B cell (primary cell): ENCODE measurements at regions not wholly inside any gene's neighbourhood (a gene's known extent, or its start where the extent isn't known, plus 50 kb on each side); places are given as distances from the start of the nearest gene placed in this dataset.

Experiments
- ATAC-seq: fragments of 200-7000 bp; cut with Tn5 transposase; one replicate; pipeline ENCODE4 v1.10.0; 2021; ENCODE audit warnings: low read depth, mild to moderate bottlenecking, moderate number of reproducible peaks, moderate library complexity
- CTCF ChIA-PET: fragments of 350-600 bp; sonication (Branson Sonifier 250); formaldehyde crosslinking; loops from one replicate; lab custom pipeline; 2021; ENCODE audit warnings: antibody characterized with exemption, inconsistent platforms; lab: Charles Lee
- POLR2A ChIA-PET: fragments of 350-600 bp; sonication (Branson Sonifier 250); formaldehyde crosslinking; loops from one replicate; lab custom pipeline; 2021; ENCODE audit warnings: antibody characterized with exemption; lab: Charles Lee
- DNase-seq: peaks from one replicate; pipeline ENCODE4 v3.0.0; 2013
- H2AFZ ChIP-seq: 2 replicates; pipeline ENCODE4 v1.6.1; 2012; ENCODE audit warnings: mild to moderate bottlenecking, low read depth, low read length; ENCODE audit not compliant: insufficient read depth, poor library complexity, severe bottlenecking
- H3K27ac ChIP-seq, 2 donors: 1 replicate in 1 of 2; 2 replicates in 1 of 2; pipeline ENCODE4 v1.5.1; 2012 to 2013; ENCODE audit warnings: low read length in 2 of 2, mild to moderate bottlenecking in 2 of 2, moderate library complexity in 1 of 2
- H3K27me3 ChIP-seq, 4 experiments: fragments of 200-600 bp in 1 of 4; sonication (generic) in 1 of 4; replicated peaks in 1 of 4; 1 replicate in 2 of 4; 2 replicates in 2 of 4; pipeline versions ENCODE4 v1.6.1 to v1.7.0; 2013 to 2016; ENCODE audit warnings: low read length in 3 of 4, mild to moderate bottlenecking in 2 of 4, mixed read lengths in 1 of 4, moderate library complexity in 1 of 4; ENCODE audit not compliant: insufficient read depth in 4 of 4, control insufficient read depth in 3 of 4; ENCODE audit errors: control extremely low read depth in 1 of 4
- H3K36me3 ChIP-seq, 2 experiments: replicated peaks in 1 of 2; 1 replicate in 1 of 2; 2 replicates in 1 of 2; pipeline versions ENCODE4 v1.6.1 to v1.7.1; 2013; ENCODE audit warnings: low read length in 1 of 2; ENCODE audit not compliant: insufficient read depth in 2 of 2, control insufficient read depth in 1 of 2; ENCODE audit errors: control extremely low read depth in 1 of 2, extremely low read depth in 1 of 2
- H3K4me1 ChIP-seq, 2 donors: fragments of 200-600 bp in 1 of 2; sonication (generic) in 1 of 2; 1 replicate in 1 of 2; 2 replicates in 1 of 2; pipeline versions ENCODE4 v1.5.1 to v1.6.1; 2013 to 2017; ENCODE audit warnings: low read length in 2 of 2; ENCODE audit not compliant: control insufficient read depth in 2 of 2, insufficient read depth in 2 of 2
- H3K4me2 ChIP-seq: replicated peaks from 2 replicates; pipeline ENCODE3; 2012; ENCODE audit warnings: mild to moderate bottlenecking, low read depth, low read length; ENCODE audit not compliant: poor library complexity, severe bottlenecking
- H3K4me3 ChIP-seq, 5 experiments: fragments of 200-600 bp in 1 of 5; sonication (generic) in 1 of 5; 1 replicate in 3 of 5; 2 replicates in 2 of 5; pipeline versions ENCODE4 v1.5.1 to v1.7.0; 2011 to 2016; ENCODE audit warnings: low read length in 4 of 5, mild to moderate bottlenecking in 4 of 5, low read depth in 2 of 5, control low read depth in 1 of 5, moderate library complexity in 1 of 5; ENCODE audit not compliant: insufficient read depth in 1 of 5; ENCODE audit errors: control extremely low read depth in 1 of 5, extremely low read depth in 1 of 5
- H3K79me2 ChIP-seq: fragments of 200-600 bp; sonication (generic); one replicate; pipeline ENCODE4 v1.6.0; 2016; ENCODE audit warnings: low read length; ENCODE audit not compliant: control insufficient read depth, insufficient read depth
- H3K9ac ChIP-seq: fragments of 200-600 bp; sonication (generic); 2 replicates; pipeline ENCODE4 v1.6.1; 2017; ENCODE audit warnings: mild to moderate bottlenecking, low read length, moderate library complexity
- H3K9me3 ChIP-seq, 3 donors: one replicate each; pipeline versions ENCODE4 v1.6.1 to v1.7.1; 2013; ENCODE audit warnings: low read length in 2 of 3; ENCODE audit not compliant: control insufficient read depth in 2 of 3, insufficient read depth in 1 of 3; ENCODE audit errors: control extremely low read depth in 1 of 3
- H4K20me1 ChIP-seq: 2 replicates; pipeline ENCODE4 v1.6.0; 2012; ENCODE audit warnings: mild to moderate bottlenecking, low read length; ENCODE audit not compliant: insufficient read depth, control insufficient read depth, poor library complexity, severe bottlenecking
- H3K27ac Mint-ChIP-seq: one replicate; pipeline ENCODE4 v1.8.0; 2021; ENCODE audit warnings: mixed read lengths
- H3K27me3 Mint-ChIP-seq: one replicate; pipeline ENCODE4 v1.8.0; 2021; ENCODE audit warnings: mixed read lengths
- H3K4me1 Mint-ChIP-seq: one replicate; pipeline ENCODE4 v1.8.0; 2021; ENCODE audit warnings: mixed read lengths
- H3K4me3 Mint-ChIP-seq: one replicate; pipeline ENCODE4 v1.8.0; 2021; ENCODE audit warnings: mixed read lengths
- H3K9me3 Mint-ChIP-seq: one replicate; pipeline ENCODE4 v1.8.0; 2022; ENCODE audit warnings: mixed read lengths; ENCODE audit not compliant: insufficient read depth
- EZH2 ChIP-seq: IDR thresholded peaks from 2 replicates; pipeline ENCODE4 v1.6.1; 2012; ENCODE audit warnings: borderline replicate concordance, low read depth, mild to moderate bottlenecking, moderate library complexity, low read length; ENCODE audit not compliant: insufficient read depth, poor library complexity, severe bottlenecking
- WGBS: methylation state at CpG from one replicate; pipeline ENCODE4 v1.1.5; 2013; ENCODE audit warnings: missing lambda C conversion rate; ENCODE audit not compliant: insufficient coverage; 5-methylcytosine and 5-hydroxymethylcytosine counted together
- intact Hi-C: fragments of 100-400 bp; cut with micrococcal nuclease; formaldehyde crosslinking; loops from one replicate; pipeline ENCODE4 v1.10.0; 2022
- TF ChIP-seq, protein P1 (sequence below): fragments of 200-600 bp; IDR thresholded peaks from one replicate; pipeline ENCODE4 v1.8.0; 2022; ENCODE audit warnings: antibody characterized with exemption, mild to moderate bottlenecking

DNA sequence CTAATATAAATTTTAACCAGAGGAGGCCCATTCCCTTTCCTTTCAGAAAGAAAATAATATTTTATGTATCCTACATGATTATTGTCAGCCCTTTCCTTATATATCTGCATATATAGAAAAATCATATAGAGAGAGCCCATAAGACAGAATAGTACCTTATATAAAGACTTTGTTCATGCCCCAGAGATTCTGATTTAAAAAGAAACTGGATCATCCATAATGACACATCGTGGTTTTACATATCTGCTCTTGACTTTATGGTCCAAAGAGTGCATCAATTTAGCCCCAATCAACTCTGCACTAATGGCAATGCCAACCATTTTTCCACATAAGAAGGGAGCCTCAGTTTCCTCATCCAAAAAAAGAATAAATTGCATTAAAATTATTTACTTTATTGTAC lies 937.5 kb downstream of the GATA3 start:
- H3K27me3 ChIP-seq = no peaks in the 10 kb centered on the region
- no peak overlapping the region for H3K4me3 Mint-ChIP-seq
- H3K27ac ChIP-seq = no peak overlapping the region
- WGBS = 75% methylated on average over 1 of the region's 1 CpG
- H3K36me3 ChIP-seq = no peaks in the 10 kb centered on the region
- peaks cover 2% of the 10 kb centered on the region for H3K9me3 Mint-ChIP-seq
- no peak overlapping the region for H2AFZ ChIP-seq
- no peak for ATAC-seq
- H3K4me1 ChIP-seq = no peaks in the 10 kb centered on the region
- no peaks in the 10 kb centered on the region for H3K4me1 Mint-ChIP-seq
- no peaks in the 10 kb centered on the region for H3K79me2 ChIP-seq
- DNase-seq = no peak
- POLR2A ChIA-PET = no interaction called here
- TF ChIP-seq, protein P1, sequence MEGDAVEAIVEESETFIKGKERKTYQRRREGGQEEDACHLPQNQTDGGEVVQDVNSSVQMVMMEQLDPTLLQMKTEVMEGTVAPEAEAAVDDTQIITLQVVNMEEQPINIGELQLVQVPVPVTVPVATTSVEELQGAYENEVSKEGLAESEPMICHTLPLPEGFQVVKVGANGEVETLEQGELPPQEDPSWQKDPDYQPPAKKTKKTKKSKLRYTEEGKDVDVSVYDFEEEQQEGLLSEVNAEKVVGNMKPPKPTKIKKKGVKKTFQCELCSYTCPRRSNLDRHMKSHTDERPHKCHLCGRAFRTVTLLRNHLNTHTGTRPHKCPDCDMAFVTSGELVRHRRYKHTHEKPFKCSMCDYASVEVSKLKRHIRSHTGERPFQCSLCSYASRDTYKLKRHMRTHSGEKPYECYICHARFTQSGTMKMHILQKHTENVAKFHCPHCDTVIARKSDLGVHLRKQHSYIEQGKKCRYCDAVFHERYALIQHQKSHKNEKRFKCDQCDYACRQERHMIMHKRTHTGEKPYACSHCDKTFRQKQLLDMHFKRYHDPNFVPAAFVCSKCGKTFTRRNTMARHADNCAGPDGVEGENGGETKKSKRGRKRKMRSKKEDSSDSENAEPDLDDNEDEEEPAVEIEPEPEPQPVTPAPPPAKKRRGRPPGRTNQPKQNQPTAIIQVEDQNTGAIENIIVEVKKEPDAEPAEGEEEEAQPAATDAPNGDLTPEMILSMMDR = no peak
- no peaks in the 10 kb centered on the region for H3K27me3 Mint-ChIP-seq
- H3K4me2 ChIP-seq = no peak overlapping the region
- no peak overlapping the region for H3K27ac Mint-ChIP-seq
- CTCF ChIA-PET = no interaction called here
- no peaks in the 10 kb centered on the region for H3K9me3 ChIP-seq
- no peak overlapping the region for H3K9ac ChIP-seq
- H4K20me1 ChIP-seq = no peaks in the 10 kb centered on the region
- H3K4me3 ChIP-seq = no peak overlapping the region
- intact Hi-C loops = no loop called here

DNA sequence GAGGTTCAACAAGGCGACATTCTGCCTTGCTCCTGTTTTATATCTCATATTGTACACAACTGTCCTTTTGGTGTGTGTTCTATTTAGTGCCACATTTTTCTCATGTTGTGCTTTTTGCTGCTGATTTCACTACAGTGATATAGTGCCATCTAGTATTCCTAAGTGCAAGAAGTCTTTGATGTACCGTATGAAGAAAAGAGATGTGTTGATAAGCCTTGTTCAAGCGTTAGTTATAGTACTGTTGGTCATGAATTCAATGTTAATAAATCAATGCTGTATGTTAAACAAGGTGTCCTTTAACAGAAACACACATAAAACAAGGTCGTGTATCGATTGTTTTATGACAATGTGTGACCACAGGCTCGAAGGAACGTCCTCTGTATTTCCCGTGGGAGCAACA lies 939.4 kb downstream of the GATA3 start:
- no peaks in the 10 kb centered on the region for H3K4me1 Mint-ChIP-seq
- no peaks in the 10 kb centered on the region for H4K20me1 ChIP-seq
- H3K79me2 ChIP-seq = no peaks in the 10 kb centered on the region
- ATAC-seq (no peak), DNase-seq (no peak)
- H3K27ac ChIP-seq = no peak overlapping the region
- no peak overlapping the region for H3K9ac ChIP-seq
- TF ChIP-seq, protein P1 = no peak
- no peak for TF ChIP-seq EZH2
- H3K27me3 Mint-ChIP-seq = no peaks in the 10 kb centered on the region
- no peak overlapping the region for H3K27ac Mint-ChIP-seq
- H3K4me1 ChIP-seq = no peaks in the 10 kb centered on the region
- H3K36me3 ChIP-seq = no peaks in the 10 kb centered on the region
- no peak overlapping the region for H3K4me3 Mint-ChIP-seq
- no peak overlapping the region for H2AFZ ChIP-seq
- H3K4me2 ChIP-seq = no peak overlapping the region
- POLR2A ChIA-PET = no interaction called here
- no peaks in the 10 kb centered on the region for H3K27me3 ChIP-seq
- no peak overlapping the region for H3K4me3 ChIP-seq
- H3K9me3 ChIP-seq = no peaks in the 10 kb centered on the region
- H3K9me3 Mint-ChIP-seq = peaks cover 2% of the 10 kb centered on the region
- intact Hi-C loops = no loop called here
- CTCF ChIA-PET = no interaction called here
- WGBS = 83% methylated on average over 5 of the region's 8 CpGs
